ENCODE measurements at regions not wholly inside any gene's neighbourhood (a gene's known extent, or its start where the extent isn't known, plus 50 kb on each side); places are given as distances from the start of the nearest gene placed in this dataset.

DNA sequence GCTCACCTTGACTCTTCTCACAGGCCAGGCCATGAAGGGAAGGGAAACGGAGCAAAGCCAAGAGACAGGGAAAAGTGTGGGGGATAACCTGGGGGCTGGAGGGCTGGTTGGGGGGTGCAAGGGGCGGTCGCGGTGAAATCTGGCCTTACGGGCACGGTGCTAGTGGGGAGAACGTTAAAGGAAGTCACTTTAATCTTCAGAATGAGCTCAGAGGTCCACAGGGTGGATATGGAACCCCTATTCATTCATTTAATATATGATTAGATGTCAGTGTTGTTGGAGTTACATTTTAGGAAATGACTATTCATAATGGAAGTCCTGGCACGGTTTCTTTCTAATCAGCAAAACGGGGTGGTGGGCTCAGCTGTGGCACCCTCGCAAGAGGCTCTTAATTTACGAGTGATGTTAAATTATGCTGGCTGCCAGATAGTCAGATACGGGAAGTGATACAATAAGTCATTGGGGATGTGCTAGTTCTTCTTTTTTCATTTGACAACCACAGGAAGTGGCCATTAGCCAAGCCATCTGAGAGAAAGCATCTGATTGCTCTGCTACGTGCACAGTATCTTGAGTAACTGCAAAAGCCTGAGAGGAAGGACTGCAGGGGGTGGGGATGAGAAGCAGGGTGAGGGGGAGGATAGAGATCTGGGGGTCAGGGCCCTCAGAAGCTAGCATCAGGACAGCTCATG, 253.0 kb downstream of the QKI start:
- TF ChIP-seq, protein P1, sequence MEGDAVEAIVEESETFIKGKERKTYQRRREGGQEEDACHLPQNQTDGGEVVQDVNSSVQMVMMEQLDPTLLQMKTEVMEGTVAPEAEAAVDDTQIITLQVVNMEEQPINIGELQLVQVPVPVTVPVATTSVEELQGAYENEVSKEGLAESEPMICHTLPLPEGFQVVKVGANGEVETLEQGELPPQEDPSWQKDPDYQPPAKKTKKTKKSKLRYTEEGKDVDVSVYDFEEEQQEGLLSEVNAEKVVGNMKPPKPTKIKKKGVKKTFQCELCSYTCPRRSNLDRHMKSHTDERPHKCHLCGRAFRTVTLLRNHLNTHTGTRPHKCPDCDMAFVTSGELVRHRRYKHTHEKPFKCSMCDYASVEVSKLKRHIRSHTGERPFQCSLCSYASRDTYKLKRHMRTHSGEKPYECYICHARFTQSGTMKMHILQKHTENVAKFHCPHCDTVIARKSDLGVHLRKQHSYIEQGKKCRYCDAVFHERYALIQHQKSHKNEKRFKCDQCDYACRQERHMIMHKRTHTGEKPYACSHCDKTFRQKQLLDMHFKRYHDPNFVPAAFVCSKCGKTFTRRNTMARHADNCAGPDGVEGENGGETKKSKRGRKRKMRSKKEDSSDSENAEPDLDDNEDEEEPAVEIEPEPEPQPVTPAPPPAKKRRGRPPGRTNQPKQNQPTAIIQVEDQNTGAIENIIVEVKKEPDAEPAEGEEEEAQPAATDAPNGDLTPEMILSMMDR (IDR thresholded peaks at IDR 0.05; ENCODE audit: low read depth, low read length): no peak
- TF ChIP-seq EZH2phosphoT487 (IDR thresholded peaks at IDR 0.05; ENCODE audit: low read depth): no peak
